H1 (cell line): ENCODE measurements at regions not wholly inside any gene's neighbourhood (a gene's known extent, or its start where the extent isn't known, plus 50 kb on each side); places are given as distances from the start of the nearest gene placed in this dataset.

ENCODE experiments used
- CTCF ChIA-PET: fragments of 300-600 bp; sonication (Branson Sonifier 250); formaldehyde crosslinking; loops from one replicate; lab custom pipeline; 2021; ENCODE audit not compliant: partially characterized antibody; lab: Charles Lee
- POLR2A ChIA-PET: fragments of 300-600 bp; sonication (Branson Sonifier 250); formaldehyde crosslinking; loops from one replicate; lab custom pipeline; 2021; ENCODE audit warnings: inconsistent platforms; ENCODE audit not compliant: partially characterized antibody; lab: Charles Lee
- DNase-seq, 2 experiments: peaks; one replicate each; pipeline versions ENCODE4 v3.0.0 to v3.0.0-alpha.2; 2010 to 2022; ENCODE audit warnings: low spot score in 2 of 2, low read depth in 1 of 2, mixed read lengths in 1 of 2
- FAIRE-seq: peaks from 2 replicates; lab custom pipeline; 2011; peaks lifted over from hg19 to GRCh38; lab: Jason Lieb, UNC
- H2AFZ ChIP-seq: 2 replicates; pipeline ENCODE4 v1.8.1; 2012; ENCODE audit warnings: low read length, inconsistent platforms
- H2AK5ac ChIP-seq: 2 replicates; pipeline ENCODE4 v1.6.1; 2013; ENCODE audit warnings: low read depth, low read length
- H2BK120ac ChIP-seq: replicated peaks from 2 replicates; pipeline ENCODE3; 2013; ENCODE audit warnings: low read depth, low read length, inconsistent platforms
- H2BK12ac ChIP-seq: 2 replicates; pipeline ENCODE4 v1.6.1; 2013; ENCODE audit warnings: low read depth, low read length
- H2BK15ac ChIP-seq: 2 replicates; pipeline ENCODE4 v1.6.1; 2013; ENCODE audit warnings: low read length
- H2BK20ac ChIP-seq: 2 replicates; pipeline ENCODE4 v1.6.1; 2013; ENCODE audit warnings: low read length
- H2BK5ac ChIP-seq: 2 replicates; pipeline ENCODE4 v1.6.1; 2013; ENCODE audit warnings: low read depth, low read length
- H3K14ac ChIP-seq: 2 replicates; pipeline ENCODE4 v1.6.1; 2013; ENCODE audit warnings: inconsistent platforms; ENCODE audit not compliant: insufficient read length
- H3K18ac ChIP-seq: 2 replicates; pipeline ENCODE4 v1.6.1; 2013; ENCODE audit warnings: low read length; ENCODE audit errors: extremely low read depth
- H3K23ac ChIP-seq: 2 replicates; pipeline ENCODE4 v1.6.1; 2013; ENCODE audit warnings: inconsistent platforms; ENCODE audit not compliant: insufficient read length
- H3K23me2 ChIP-seq: 2 replicates; pipeline ENCODE4 v1.6.1; 2013; ENCODE audit warnings: low read depth, low read length
- H3K27ac ChIP-seq: 2 replicates; pipeline ENCODE4 v1.6.1; 2011; ENCODE audit warnings: low read depth, low read length, inconsistent platforms
- H3K27me3 ChIP-seq, 4 experiments: replicated peaks in 1 of 4; 1 replicate in 1 of 4; 2 replicates in 3 of 4; pipeline versions ENCODE4 v1.6.1 to v1.8.1; 2011 to 2013; ENCODE audit warnings: low read length in 3 of 4, mild to moderate bottlenecking in 3 of 4, inconsistent platforms in 2 of 4, mixed read lengths in 2 of 4, moderate library complexity in 1 of 4; ENCODE audit not compliant: control insufficient read depth in 3 of 4, insufficient read depth in 3 of 4; ENCODE audit errors: extremely low read depth in 1 of 4
- H3K36me3 ChIP-seq, 4 experiments: 2 replicates each; pipeline versions ENCODE4 v1.6.1 to v1.8.1; 2011 to 2013; ENCODE audit warnings: mild to moderate bottlenecking in 4 of 4, low read length in 3 of 4, moderate library complexity in 2 of 4, control low read depth in 1 of 4, inconsistent platforms in 1 of 4; ENCODE audit not compliant: insufficient read depth in 4 of 4, control insufficient read depth in 2 of 4
- H3K4ac ChIP-seq: replicated peaks from 2 replicates; pipeline ENCODE3; 2013; ENCODE audit warnings: low read length, low read depth, mixed read lengths, inconsistent platforms; ENCODE audit not compliant: insufficient read length
- H3K4me1 ChIP-seq, 4 experiments: replicated peaks in 1 of 4; 1 replicate in 1 of 4; 2 replicates in 3 of 4; pipeline versions ENCODE4 v1.6.1 to v1.8.1; 2011 to 2013; ENCODE audit warnings: low read length in 3 of 4, inconsistent platforms in 2 of 4, mixed read lengths in 1 of 4; ENCODE audit not compliant: insufficient read depth in 4 of 4, control insufficient read depth in 3 of 4
- H3K4me2 ChIP-seq, 2 experiments: 2 replicates each; pipeline versions ENCODE4 v1.6.1 to v1.8.1; 2011 to 2013; ENCODE audit warnings: low read depth in 2 of 2, low read length in 2 of 2, control low read depth in 1 of 2, inconsistent platforms in 1 of 2, mild to moderate bottlenecking in 1 of 2; ENCODE audit not compliant: insufficient read depth in 1 of 2
- H3K4me3 ChIP-seq, 4 experiments: fragments of 200-600, 300-600 bp in 1 of 4; sonication (generic), shearing (Covaris generic), sonication (Bioruptor Twin) in 1 of 4; 2 replicates each; pipeline versions ENCODE4 v1.5.1 to v1.8.1; 2011 to 2016; ENCODE audit warnings: low read length in 4 of 4, low read depth in 3 of 4, control low read depth in 2 of 4, inconsistent platforms in 2 of 4, mild to moderate bottlenecking in 2 of 4, mixed read lengths in 1 of 4, moderate library complexity in 1 of 4; ENCODE audit not compliant: insufficient read depth in 2 of 4; ENCODE audit errors: extremely low read depth in 1 of 4
- H3K56ac ChIP-seq: replicated peaks from 2 replicates; pipeline ENCODE3; 2013; ENCODE audit warnings: low read depth, mild to moderate bottlenecking, mixed read lengths, low read length, inconsistent platforms; ENCODE audit not compliant: insufficient read length
- H3K79me1 ChIP-seq: 2 replicates; pipeline ENCODE4 v1.6.1; 2013; ENCODE audit warnings: low read depth, low read length, control low read depth
- H3K79me2 ChIP-seq, 2 experiments: 2 replicates each; pipeline versions ENCODE4 v1.6.1 to v1.8.1; 2012 to 2013; ENCODE audit warnings: low read length in 2 of 2, mild to moderate bottlenecking in 2 of 2, inconsistent platforms in 1 of 2; ENCODE audit not compliant: insufficient read depth in 2 of 2, control insufficient read depth in 1 of 2
- H3K9ac ChIP-seq, 4 experiments: replicated peaks in 1 of 4; 1 replicate in 1 of 4; 2 replicates in 3 of 4; pipeline versions ENCODE4 v1.6.1 to v1.8.1; 2011 to 2013; ENCODE audit warnings: low read depth in 3 of 4, low read length in 3 of 4, control low read depth in 2 of 4, mild to moderate bottlenecking in 2 of 4, moderate library complexity in 2 of 4, inconsistent platforms in 1 of 4; ENCODE audit errors: extremely low read depth in 1 of 4
- H3K9me3 ChIP-seq, 2 experiments: 2 replicates each; pipeline versions ENCODE4 v1.6.1 to v1.8.1; 2012 to 2013; ENCODE audit warnings: mild to moderate bottlenecking in 2 of 2, moderate library complexity in 2 of 2, control low read depth in 1 of 2, inconsistent platforms in 1 of 2, low read depth in 1 of 2, low read length in 1 of 2, mixed read lengths in 1 of 2; ENCODE audit not compliant: insufficient read depth in 2 of 2
- H4K20me1 ChIP-seq, 2 experiments: replicated peaks in 1 of 2; 2 replicates each; pipeline versions ENCODE3 to v1.8.1; 2011 to 2013; ENCODE audit warnings: inconsistent platforms in 2 of 2, low read length in 2 of 2, mild to moderate bottlenecking in 1 of 2; ENCODE audit not compliant: insufficient read depth in 2 of 2, control insufficient read depth in 1 of 2
- H4K5ac ChIP-seq: 2 replicates; pipeline ENCODE4 v1.6.1; 2013; ENCODE audit warnings: low read length, low read depth, mixed read lengths, inconsistent platforms; ENCODE audit not compliant: insufficient read length
- H4K8ac ChIP-seq: 2 replicates; pipeline ENCODE4 v1.8.0; 2013; ENCODE audit warnings: mild to moderate bottlenecking, moderate library complexity, low read length, inconsistent platforms; ENCODE audit not compliant: insufficient read depth; ENCODE audit errors: extremely low read depth
- H4K91ac ChIP-seq: replicated peaks from 2 replicates; pipeline ENCODE3; 2013; ENCODE audit warnings: low read length, mixed read lengths, inconsistent platforms; ENCODE audit not compliant: insufficient read length
- GABPA ChIP-seq: IDR thresholded peaks from 2 replicates; pipeline ENCODE4 v1.6.1; 2011; ENCODE audit warnings: mild to moderate bottlenecking, low read length, moderate library complexity, borderline replicate concordance; ENCODE audit not compliant: insufficient read depth
- POLR2AphosphoS5 ChIP-seq: IDR thresholded peaks from 2 replicates; pipeline ENCODE4 v1.6.1; 2011; ENCODE audit warnings: low read depth, low read length
- SIX5 ChIP-seq: IDR thresholded peaks from 2 replicates; pipeline ENCODE4 v1.6.1; 2011; ENCODE audit warnings: mild to moderate bottlenecking, low read depth, low read length
- SP1 ChIP-seq: IDR thresholded peaks from 2 replicates; pipeline ENCODE4 v1.6.1; 2011; ENCODE audit warnings: low read depth, low read length
- SRF ChIP-seq: IDR thresholded peaks from 2 replicates; pipeline ENCODE4 v1.6.1; 2011; ENCODE audit warnings: mild to moderate bottlenecking, low read depth, low read length, moderate library complexity
- WGBS, 2 experiments: shearing (Covaris generic) in 1 of 2; methylation state at CpG; one replicate each; pipeline versions ENCODE4 v1.1.6 to v1.1.7; 2013 to 2015; ENCODE audit warnings: low lambda C conversion rate in 2 of 2, mixed read lengths in 2 of 2, inconsistent platforms in 1 of 2, low coverage in 1 of 2, missing lambda C conversion rate in 1 of 2; ENCODE audit not compliant: insufficient replicate concordance in 2 of 2, insufficient coverage in 1 of 2, insufficient read length in 1 of 2; ENCODE audit errors: extremely low coverage in 1 of 2, missing lambda C conversion rate in 1 of 2; 5-methylcytosine and 5-hydroxymethylcytosine counted together
- TF ChIP-seq, protein P1 (sequence below): IDR thresholded peaks from 2 replicates; pipeline ENCODE4 v1.6.1; 2012; ENCODE audit warnings: inconsistent platforms

DNA sequence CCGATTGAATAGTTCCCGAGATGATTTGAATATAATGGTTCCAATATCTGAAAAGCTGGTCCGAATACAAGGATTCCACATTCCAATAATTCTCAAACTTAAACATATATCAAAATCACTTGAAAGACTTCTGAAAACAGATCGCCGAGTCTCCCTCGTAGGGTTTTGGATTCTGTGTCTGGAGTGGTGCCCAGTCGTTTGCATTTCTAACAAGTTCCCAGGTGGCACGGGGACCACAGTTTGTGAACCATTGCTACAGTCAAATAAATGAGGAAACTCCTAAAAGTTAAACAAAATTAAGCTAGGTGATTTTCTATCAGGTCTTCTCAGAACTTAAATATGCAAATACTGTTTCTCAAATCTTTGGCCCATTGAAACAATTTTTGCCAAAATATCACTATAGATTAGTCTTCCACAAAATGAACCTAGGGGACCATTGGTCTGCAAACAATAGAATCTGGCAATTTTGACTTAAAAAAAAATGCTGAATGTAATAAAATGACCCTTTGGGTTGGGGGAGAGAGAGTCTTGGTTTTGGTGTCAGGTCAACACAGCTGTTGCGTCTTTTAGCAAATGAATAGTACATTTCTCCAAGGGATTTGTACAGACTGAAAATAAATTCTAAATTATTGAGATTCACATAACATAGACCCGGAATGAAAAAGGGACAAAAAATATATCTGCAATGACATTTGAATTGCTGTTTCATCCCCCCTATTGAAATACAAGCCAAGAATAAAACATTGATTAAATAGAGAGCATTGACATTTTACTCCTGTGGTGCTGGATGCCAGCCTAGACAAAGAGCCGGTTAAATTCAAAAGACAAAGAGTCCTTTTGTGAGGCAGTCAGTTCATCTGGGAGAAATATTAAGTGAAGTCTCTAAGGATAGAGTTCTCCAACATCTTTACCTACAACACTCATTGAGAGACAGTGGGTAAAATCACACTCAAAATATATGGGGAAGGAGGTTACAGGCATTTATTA is 175.7 kb upstream of the ADAMTS9 start:
- Histone ChIP-seq H2BK12ac (no peak overlapping the region), H4K20me1 (no peaks in the 10 kb centered on the region), H3K14ac (no peak overlapping the region), H3K9ac (no peak overlapping the region), H2BK120ac (no peak overlapping the region), H3K56ac (no peak overlapping the region), H3K79me2 (no peaks in the 10 kb centered on the region), H3K27ac (no peak overlapping the region), H2BK5ac (no peak overlapping the region), H2BK15ac (no peak overlapping the region), H2BK20ac (no peak overlapping the region), H4K8ac (no peak overlapping the region), H3K36me3 (peaks cover 0 to 2% (median 0%) of the 10 kb centered on the region in 4 experiments; a peak in 1 of 8 replicates), H3K23me2 (no peaks in the 10 kb centered on the region), H3K9me3 (no peaks in the 10 kb centered on the region), H3K4me3 (no peak overlapping the region), H3K23ac (no peak overlapping the region), H3K4ac (no peak overlapping the region), H3K27me3 (no peaks in the 10 kb centered on the region), H2AK5ac (no peak overlapping the region), H2AFZ (no peak overlapping the region), H4K5ac (no peak overlapping the region), H3K4me1 (no peaks in the 10 kb centered on the region), H3K18ac (no peak overlapping the region), H4K91ac (no peak overlapping the region), H3K4me2 (no peak overlapping the region), H3K79me1 (no peaks in the 10 kb centered on the region)
- ChIA-PET CTCF (no interaction called here), POLR2A (no interaction called here)
- DNase-seq (no peak), FAIRE-seq (no peak)
- 87% methylated on average over 11 of the region's 11 CpGs; no CpG with 5 or more reads in 1 of the 2 experiments for WGBS, 2 experiments
- TF ChIP-seq GABPA, result no peak
- no peak for TF ChIP-seq SIX5
- TF ChIP-seq, protein P1, sequence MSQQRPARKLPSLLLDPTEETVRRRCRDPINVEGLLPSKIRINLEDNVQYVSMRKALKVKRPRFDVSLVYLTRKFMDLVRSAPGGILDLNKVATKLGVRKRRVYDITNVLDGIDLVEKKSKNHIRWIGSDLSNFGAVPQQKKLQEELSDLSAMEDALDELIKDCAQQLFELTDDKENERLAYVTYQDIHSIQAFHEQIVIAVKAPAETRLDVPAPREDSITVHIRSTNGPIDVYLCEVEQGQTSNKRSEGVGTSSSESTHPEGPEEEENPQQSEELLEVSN, result no peak
- TF ChIP-seq POLR2AphosphoS5, result no peak
- no peak for TF ChIP-seq SRF
- TF ChIP-seq SP1, result no peak
